CD4-positive, alpha-beta T cell treated with Interleukin-17A for 1 hour (primary cell): ENCODE measurements at regions not wholly inside any gene's neighbourhood (a gene's known extent, or its start where the extent isn't known, plus 50 kb on each side); places are given as distances from the start of the nearest gene placed in this dataset.
"Not testable (repeated sequence)": the region's sequence is repeated elsewhere in the genome, so short reads cannot be mapped to it uniquely, and the experiment has no call there.

Experiments used
- DNase-seq: peaks from one replicate; pipeline ENCODE4 v3.0.0-alpha.2; 2020

GRCh38 chr5:96319981-96320739, 112.9 kb downstream of the PCSK1 start:
- not testable (repeated sequence) for DNase-seq

- DNase-seq: no peak
These were observed 114.4 kb downstream of the PCSK1 start for GRCh38 chr5:96318569-96319110.

- no peak for DNase-seq
These were observed 115.1 kb downstream of the PCSK1 start for GRCh38 chr5:96317945-96318344.

GRCh38 chr5:96316487-96316886, 116.6 kb downstream of the PCSK1 start:
- DNase-seq: no peak

GRCh38 chr5:96316017-96316416, 117.0 kb downstream of the PCSK1 start:
- no peak for DNase-seq

- DNase-seq: no peak
These were observed 117.6 kb downstream of the PCSK1 start for GRCh38 chr5:96315431-96315830.

- DNase-seq: no peak
These were observed 120.7 kb downstream of the PCSK1 start for GRCh38 chr5:96312383-96312782.

- DNase-seq: not testable (repeated sequence)
These were observed 126.0 kb downstream of the PCSK1 start for GRCh38 chr5:96307047-96307446.

GRCh38 chr5:96302174-96302738, 130.8 kb downstream of the PCSK1 start:
- no peak for DNase-seq

- no peak for DNase-seq
These were observed 132.1 kb downstream of the PCSK1 start for GRCh38 chr5:96300976-96301375.

GRCh38 chr5:96297867-96298266, 135.2 kb downstream of the PCSK1 start:
- no peak for DNase-seq

GRCh38 chr5:96297290-96297689, 135.8 kb downstream of the PCSK1 start:
- no peak for DNase-seq

- no peak for DNase-seq
These were observed 138.2 kb downstream of the PCSK1 start for GRCh38 chr5:96294884-96295202.

- no peak for DNase-seq
These were observed 138.8 kb downstream of the PCSK1 start for GRCh38 chr5:96293966-96294883.

- DNase-seq: no peak
These were observed 140.3 kb downstream of the PCSK1 start for GRCh38 chr5:96292582-96293247.

GRCh38 chr5:96289287-96289686, 143.8 kb downstream of the PCSK1 start:
- DNase-seq: not testable (repeated sequence)

GRCh38 chr5:96288845-96289185, 144.2 kb downstream of the PCSK1 start:
- DNase-seq: no peak

GRCh38 chr5:96288166-96288844, 144.7 kb downstream of the PCSK1 start:
- DNase-seq: no peak

GRCh38 chr5:96287136-96287535, 145.9 kb downstream of the PCSK1 start:
- no peak for DNase-seq

- DNase-seq: no peak
These were observed 147.2 kb downstream of the PCSK1 start for GRCh38 chr5:96285823-96286222.

GRCh38 chr5:96284727-96285389, 148.2 kb downstream of the PCSK1 start:
- DNase-seq: no peak

GRCh38 chr5:96283589-96283988, 149.5 kb downstream of the PCSK1 start:
- DNase-seq: no peak
